22Rv1 (cell line): ENCODE measurements at regions not wholly inside any gene's neighbourhood (a gene's known extent, or its start where the extent isn't known, plus 50 kb on each side); places are given as distances from the start of the nearest gene placed in this dataset.

Experiments
- H3K27ac ChIP-seq: fragments of 450-650 bp; 2 replicates; pipeline ENCODE4 v1.5.1; 2017
- CTCF ChIP-seq: fragments of 450-650 bp; IDR thresholded peaks from 2 replicates; pipeline ENCODE4 v1.5.1; 2017; ENCODE audit warnings: mild to moderate bottlenecking
- ZFX ChIP-seq: fragments of 450-650 bp; IDR thresholded peaks from 2 replicates; pipeline ENCODE4 v1.6.1; 2017; ENCODE audit warnings: antibody characterized with exemption, borderline replicate concordance

- no peak for TF ChIP-seq CTCF
- no peak overlapping the region for H3K27ac ChIP-seq
These were observed 367.1 kb upstream of the ESRRG start for GRCh38 chr1:217090060-217090911.

- 0 out of 2 replicates have a peak overlapping the region, but pooled peaks have one; percentile 22 for H3K27ac ChIP-seq
- no peak for TF ChIP-seq CTCF
- TF ChIP-seq ZFX = no peak
These were observed 366.3 kb upstream of the ESRRG start for GRCh38 chr1:217089361-217090014.

- no peak overlapping the region for H3K27ac ChIP-seq
- no peak for TF ChIP-seq CTCF
- no peak for TF ChIP-seq ZFX
These were observed 365.5 kb upstream of the ESRRG start for GRCh38 chr1:217088521-217089284.

DNA sequence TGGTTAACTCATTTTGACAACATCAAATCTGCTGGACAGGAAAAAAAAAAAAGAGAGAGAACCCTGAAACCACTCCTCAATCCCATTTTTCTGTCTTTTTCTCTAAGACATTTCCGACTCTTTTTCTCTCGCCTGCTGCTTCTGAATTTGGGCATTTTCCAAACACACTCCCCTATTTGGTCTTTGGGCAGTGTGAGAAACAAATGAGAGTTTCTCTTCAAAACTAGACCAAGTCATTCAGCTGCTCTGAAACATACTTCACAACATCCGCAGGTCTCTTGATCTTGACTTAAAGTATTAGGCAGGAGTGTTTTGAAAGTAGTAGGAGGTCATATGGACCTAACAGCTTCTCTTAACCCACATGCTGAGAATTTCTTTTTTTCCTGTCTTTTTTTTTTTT lies 364.8 kb upstream of the ESRRG start:
- no peak overlapping the region for H3K27ac ChIP-seq
- TF ChIP-seq ZFX (no peak), CTCF (no peak)

DNA sequence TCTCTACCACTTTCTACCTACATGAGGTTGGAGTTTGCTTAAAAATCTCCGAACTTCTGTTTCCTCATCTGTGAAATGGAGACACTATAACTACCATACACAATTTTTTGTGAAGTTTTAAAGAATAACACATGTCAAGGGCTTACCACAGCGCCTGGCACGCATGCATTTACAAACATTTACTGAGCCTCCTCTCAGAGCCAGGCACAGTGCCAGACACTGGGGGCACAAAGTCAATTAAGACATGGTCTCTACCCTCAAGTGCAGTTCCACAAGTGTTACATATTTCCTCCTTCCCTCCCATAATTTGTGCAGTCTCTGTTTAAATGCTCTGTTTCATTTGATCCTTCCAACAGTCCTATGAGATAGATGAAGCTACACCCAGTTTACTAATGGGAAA lies 356.4 kb upstream of the ESRRG start:
- peak overlapping the region; percentile 70; the same call in 1 of the 2 replicates for H3K27ac ChIP-seq
- no peak for TF ChIP-seq CTCF
- TF ChIP-seq ZFX = no peak

GRCh38 chr1:217078959-217079358 lies 355.7 kb upstream of the ESRRG start:
- H3K27ac ChIP-seq = peak overlapping the region; percentile 70
- TF ChIP-seq CTCF (no peak), ZFX (no peak)
